ENCODE measurements at regions not wholly inside any gene's neighbourhood (a gene's known extent, or its start where the extent isn't known, plus 50 kb on each side); places are given as distances from the start of the nearest gene placed in this dataset.
A peak's percentile ranks its signal among the peaks of the same experiment; 100 is the strongest.

- no peaks in the 10 kb centered on the region for H3K27me3 ChIP-seq (ENCODE audit: insufficient read depth, low read length)
- no peak overlapping the region for H3K14ac ChIP-seq (ENCODE audit: low read length)
- no peaks in the 10 kb centered on the region for H3K36me3 ChIP-seq (ENCODE audit: control insufficient read depth in 1 of 2, insufficient read depth in 2 of 2, low read length in 2 of 2)
- no peak overlapping the region for H3K4ac ChIP-seq (ENCODE audit: low read depth, low read length)
- H2BK12ac ChIP-seq (ENCODE audit: low read length): no peak overlapping the region
- no peak for DNase-seq
- H3K27ac ChIP-seq (ENCODE audit: low read depth, low read length): no peak overlapping the region
- no peak overlapping the region for H4K12ac ChIP-seq (ENCODE audit: low read depth, low read length)
- H2BK120ac ChIP-seq (ENCODE audit: insufficient read depth, low read length, poor library complexity): no peak overlapping the region
- H4K91ac ChIP-seq (ENCODE audit: low read depth, low read length): no peak overlapping the region
- no peaks in the 10 kb centered on the region for H3K9me3 ChIP-seq (ENCODE audit: insufficient read depth, low read depth, low read length)
- H2AFZ ChIP-seq (ENCODE audit: insufficient read depth, low read length, poor library complexity): no peak overlapping the region
- peaks cover 0 to 3% of the 10 kb centered on the region in 2 experiments for H3K4me1 ChIP-seq (ENCODE audit: control insufficient read depth in 1 of 2, insufficient read depth in 2 of 2, low read length in 2 of 2)
- no peak overlapping the region for H3K23ac ChIP-seq (ENCODE audit: low read length)
- no peaks in the 10 kb centered on the region for H3K79me2 ChIP-seq (ENCODE audit: control insufficient read depth, insufficient read depth, low read length, poor library complexity)
- no peak overlapping the region for H3K18ac ChIP-seq (ENCODE audit: low read length)
- no peak overlapping the region for H2AK5ac ChIP-seq (ENCODE audit: low read length)
- H3K4me2 ChIP-seq (ENCODE audit: low read length): no peak overlapping the region
- H4K8ac ChIP-seq (ENCODE audit: low read depth, low read length): no peak overlapping the region
- no peak overlapping the region for H3K9ac ChIP-seq (ENCODE audit: low read length)
- no peak overlapping the region for H2BK5ac ChIP-seq (ENCODE audit: low read depth, low read length, poor library complexity)
- no CpG with 5 or more reads among the region's 5 CpGs for WGBS (ENCODE audit: extremely low coverage, insufficient coverage, insufficient read length)
- H3K79me1 ChIP-seq (ENCODE audit: low read length): no peaks in the 10 kb centered on the region
- no peak overlapping the region for H3K4me3 ChIP-seq (ENCODE audit: low read depth, low read length)
These were observed 642.3 kb downstream of the DMRTA1 start for GRCh38 chr9:23088932-23089364.

- Histone ChIP-seq H4K91ac (ENCODE audit: low read depth, low read length) (no peak overlapping the region), H4K8ac (ENCODE audit: low read depth, low read length) (no peak overlapping the region), H4K12ac (ENCODE audit: low read depth, low read length) (no peak overlapping the region), H3K27ac (ENCODE audit: low read depth, low read length) (no peak overlapping the region), H3K79me2 (ENCODE audit: control insufficient read depth, insufficient read depth, low read length, poor library complexity) (no peaks in the 10 kb centered on the region), H3K36me3 (ENCODE audit: control insufficient read depth in 1 of 2, insufficient read depth in 2 of 2, low read length in 2 of 2) (no peaks in the 10 kb centered on the region), H2AK5ac (ENCODE audit: low read length) (no peak overlapping the region), H3K4ac (ENCODE audit: low read depth, low read length) (no peak overlapping the region), H3K9me3 (ENCODE audit: insufficient read depth, low read depth, low read length) (no peaks in the 10 kb centered on the region), H3K23ac (ENCODE audit: low read length) (no peak overlapping the region), H3K79me1 (ENCODE audit: low read length) (no peaks in the 10 kb centered on the region), H2BK5ac (ENCODE audit: low read depth, low read length, poor library complexity) (no peak overlapping the region), H3K4me3 (ENCODE audit: low read depth, low read length) (no peak overlapping the region), H3K14ac (ENCODE audit: low read length) (no peak overlapping the region), H2BK12ac (ENCODE audit: low read length) (no peak overlapping the region), H3K9ac (ENCODE audit: low read length) (no peak overlapping the region), H2AFZ (ENCODE audit: insufficient read depth, low read length, poor library complexity) (no peak overlapping the region), H2BK120ac (ENCODE audit: insufficient read depth, low read length, poor library complexity) (no peak overlapping the region), H3K4me2 (ENCODE audit: low read length) (no peak overlapping the region), H3K27me3 (ENCODE audit: insufficient read depth, low read length) (no peaks in the 10 kb centered on the region), H3K18ac (ENCODE audit: low read length) (no peak overlapping the region), H3K4me1 (ENCODE audit: control insufficient read depth in 1 of 2, insufficient read depth in 2 of 2, low read length in 2 of 2) (no peaks in the 10 kb centered on the region)
- WGBS (ENCODE audit: extremely low coverage, insufficient coverage, insufficient read length): no CpG with 5 or more reads among the region's 2 CpGs
- DNase-seq: peak in 1 of 2 donors; percentile 3
These were observed 671.0 kb downstream of the DMRTA1 start for GRCh38 chr9:23117616-23118015.

- Histone ChIP-seq H3K9ac (ENCODE audit: low read length) (no peak overlapping the region), H4K8ac (ENCODE audit: low read depth, low read length) (no peak overlapping the region), H3K27ac (ENCODE audit: low read depth, low read length) (no peak overlapping the region), H3K23ac (ENCODE audit: low read length) (no peak overlapping the region), H4K91ac (ENCODE audit: low read depth, low read length) (no peak overlapping the region), H3K18ac (ENCODE audit: low read length) (no peak overlapping the region), H2BK5ac (ENCODE audit: low read depth, low read length, poor library complexity) (no peak overlapping the region), H3K79me2 (ENCODE audit: control insufficient read depth, insufficient read depth, low read length, poor library complexity) (no peaks in the 10 kb centered on the region), H3K27me3 (ENCODE audit: insufficient read depth, low read length) (no peaks in the 10 kb centered on the region), H3K4ac (ENCODE audit: low read depth, low read length) (no peak overlapping the region), H2AFZ (ENCODE audit: insufficient read depth, low read length, poor library complexity) (no peak overlapping the region), H3K36me3 (ENCODE audit: control insufficient read depth in 1 of 2, insufficient read depth in 2 of 2, low read length in 2 of 2) (no peaks in the 10 kb centered on the region), H2AK5ac (ENCODE audit: low read length) (no peak overlapping the region), H3K14ac (ENCODE audit: low read length) (no peak overlapping the region), H3K4me3 (ENCODE audit: low read depth, low read length) (no peak overlapping the region), H3K4me2 (ENCODE audit: low read length) (no peak overlapping the region), H3K4me1 (ENCODE audit: control insufficient read depth in 1 of 2, insufficient read depth in 2 of 2, low read length in 2 of 2) (no peaks in the 10 kb centered on the region), H3K9me3 (ENCODE audit: insufficient read depth, low read depth, low read length) (no peaks in the 10 kb centered on the region), H2BK12ac (ENCODE audit: low read length) (no peak overlapping the region), H3K79me1 (ENCODE audit: low read length) (no peaks in the 10 kb centered on the region), H4K12ac (ENCODE audit: low read depth, low read length) (no peak overlapping the region), H2BK120ac (ENCODE audit: insufficient read depth, low read length, poor library complexity) (no peak overlapping the region)
- no peak for DNase-seq
- no CpG with 5 or more reads among the region's 3 CpGs for WGBS (ENCODE audit: extremely low coverage, insufficient coverage, insufficient read length)
These were observed 674.0 kb downstream of the DMRTA1 start for GRCh38 chr9:23120630-23121029.

GRCh38 chr9:23123048-23123632 lies 676.5 kb downstream of the DMRTA1 start:
- Histone ChIP-seq H3K14ac (ENCODE audit: low read length) (no peak overlapping the region), H2BK12ac (ENCODE audit: low read length) (no peak overlapping the region), H4K12ac (ENCODE audit: low read depth, low read length) (no peak overlapping the region), H2AK5ac (ENCODE audit: low read length) (no peak overlapping the region), H3K9me3 (ENCODE audit: insufficient read depth, low read depth, low read length) (no peaks in the 10 kb centered on the region), H2BK120ac (ENCODE audit: insufficient read depth, low read length, poor library complexity) (no peak overlapping the region), H3K79me1 (ENCODE audit: low read length) (no peaks in the 10 kb centered on the region), H3K4me2 (ENCODE audit: low read length) (no peak overlapping the region), H4K91ac (ENCODE audit: low read depth, low read length) (no peak overlapping the region), H3K36me3 (ENCODE audit: control insufficient read depth in 1 of 2, insufficient read depth in 2 of 2, low read length in 2 of 2) (no peaks in the 10 kb centered on the region), H3K79me2 (ENCODE audit: control insufficient read depth, insufficient read depth, low read length, poor library complexity) (no peaks in the 10 kb centered on the region), H3K27ac (ENCODE audit: low read depth, low read length) (no peak overlapping the region), H3K9ac (ENCODE audit: low read length) (no peak overlapping the region), H2BK5ac (ENCODE audit: low read depth, low read length, poor library complexity) (no peak overlapping the region), H3K4me3 (ENCODE audit: low read depth, low read length) (no peak overlapping the region), H4K8ac (ENCODE audit: low read depth, low read length) (no peak overlapping the region), H2AFZ (ENCODE audit: insufficient read depth, low read length, poor library complexity) (no peak overlapping the region), H3K4me1 (ENCODE audit: control insufficient read depth in 1 of 2, insufficient read depth in 2 of 2, low read length in 2 of 2) (no peaks in the 10 kb centered on the region), H3K27me3 (ENCODE audit: insufficient read depth, low read length) (no peaks in the 10 kb centered on the region), H3K4ac (ENCODE audit: low read depth, low read length) (no peak overlapping the region), H3K23ac (ENCODE audit: low read length) (no peak overlapping the region), H3K18ac (ENCODE audit: low read length) (no peak overlapping the region)
- WGBS (ENCODE audit: extremely low coverage, insufficient coverage, insufficient read length): no CpG with 5 or more reads among the region's 5 CpGs
- DNase-seq: peak in 1 of 2 donors; percentile 51
